IMR-90 (cell line): ENCODE measurements at regions not wholly inside any gene's neighbourhood (a gene's known extent, or its start where the extent isn't known, plus 50 kb on each side); places are given as distances from the start of the nearest gene placed in this dataset.

Experiments used
- ATAC-seq: fragments of 200-7000 bp; cut with Tn5 transposase; 2 replicates; pipeline ENCODE4 v1.9.1; 2020; ENCODE audit warnings: low read depth, mild to moderate bottlenecking, moderate library complexity
- BruUV-seq: library from RNA; stranded (reverse); fragments of 400-500 nt; replicated peaks from 2 replicates; lab custom pipeline; 2021; lab: Mats Ljungman, UMichigan
- CTCF ChIA-PET: fragments of 300-600 bp; formaldehyde crosslinking; extraction: SDS; loops from one replicate; lab custom pipeline; 2021; ENCODE audit warnings: antibody characterized with exemption; lab: Yijun Ruan, JAX
- POLR2A ChIA-PET: fragments of 300-600 bp; sonication (Branson Sonifier 250); formaldehyde crosslinking; loops from one replicate; lab custom pipeline; 2022; ENCODE audit warnings: antibody characterized with exemption; ENCODE audit not compliant: unreplicated experiment; lab: Charles Lee
- DNase-seq: peaks from one replicate; pipeline ENCODE4 v3.0.0; 2013
- H2AFZ ChIP-seq: replicated peaks from 2 replicates; pipeline ENCODE3; 2013; ENCODE audit warnings: low read length, mild to moderate bottlenecking; ENCODE audit not compliant: poor library complexity
- H2AK5ac ChIP-seq: 2 replicates; pipeline ENCODE4 v1.6.1; 2013; ENCODE audit warnings: low read depth, low read length, inconsistent platforms
- H2AK9ac ChIP-seq: replicated peaks from 2 replicates; pipeline ENCODE3; 2013; ENCODE audit warnings: mild to moderate bottlenecking, low read depth, low read length, moderate library complexity; ENCODE audit not compliant: poor library complexity
- H2BK120ac ChIP-seq: 2 replicates; pipeline ENCODE4 v1.6.1; 2013; ENCODE audit warnings: low read depth, low read length, inconsistent platforms
- H2BK15ac ChIP-seq: 3 replicates; pipeline ENCODE4 v1.6.1; 2013; ENCODE audit warnings: low read depth, low read length, inconsistent platforms
- H2BK20ac ChIP-seq: 2 replicates; pipeline ENCODE4 v1.6.1; 2013; ENCODE audit warnings: low read depth, mild to moderate bottlenecking, inconsistent platforms, low read length, moderate library complexity
- H2BK5ac ChIP-seq: 2 replicates; pipeline ENCODE4 v1.6.1; 2013; ENCODE audit warnings: mild to moderate bottlenecking, low read depth, low read length, inconsistent platforms; ENCODE audit not compliant: poor library complexity, severe bottlenecking
- H3K14ac ChIP-seq: replicated peaks from 2 replicates; pipeline ENCODE4 v1.6.1; 2013; ENCODE audit warnings: low read depth, low read length, inconsistent platforms
- H3K18ac ChIP-seq: 2 replicates; pipeline ENCODE4 v1.6.1; 2013; ENCODE audit warnings: low read depth, low read length, control low read depth
- H3K23ac ChIP-seq: 2 replicates; pipeline ENCODE4 v1.6.1; 2013; ENCODE audit warnings: low read depth, low read length, inconsistent platforms
- H3K27ac ChIP-seq: 2 replicates; pipeline ENCODE4 v1.5.1; 2013; ENCODE audit warnings: mild to moderate bottlenecking, control low read depth, low read length; ENCODE audit not compliant: insufficient read depth
- H3K27me3 ChIP-seq: 2 replicates; pipeline ENCODE4 v1.6.1; 2013; ENCODE audit warnings: low read length; ENCODE audit not compliant: control insufficient read depth, insufficient read depth
- H3K36me3 ChIP-seq: 2 replicates; pipeline ENCODE4 v1.6.1; 2013; ENCODE audit warnings: low read length, mixed read lengths; ENCODE audit not compliant: control insufficient read depth, insufficient read depth
- H3K4ac ChIP-seq: 2 replicates; pipeline ENCODE4 v1.6.1; 2013; ENCODE audit warnings: low read depth, low read length, inconsistent platforms
- H3K4me1 ChIP-seq: 2 replicates; pipeline ENCODE4 v1.6.1; 2013; ENCODE audit warnings: low read length, mixed read lengths; ENCODE audit not compliant: control insufficient read depth, insufficient read depth
- H3K4me2 ChIP-seq: 2 replicates; pipeline ENCODE4 v1.6.1; 2013; ENCODE audit warnings: low read depth, mild to moderate bottlenecking, control low read depth, low read length, moderate library complexity
- H3K4me3 ChIP-seq: 2 replicates; pipeline ENCODE4 v1.5.1; 2013; ENCODE audit warnings: low read depth, mild to moderate bottlenecking, control low read depth, low read length, moderate library complexity; ENCODE audit not compliant: insufficient read depth
- H3K56ac ChIP-seq: 2 replicates; pipeline ENCODE4 v1.6.1; 2013; ENCODE audit warnings: low read length, inconsistent platforms; ENCODE audit not compliant: insufficient read depth; ENCODE audit errors: extremely low read depth
- H3K79me1 ChIP-seq, 2 experiments: 2 replicates each; pipeline ENCODE4 v1.6.1; 2013; ENCODE audit warnings: low read length in 2 of 2, inconsistent platforms in 1 of 2, low read depth in 1 of 2
- H3K9ac ChIP-seq: 2 replicates; pipeline ENCODE4 v1.6.1; 2013; ENCODE audit warnings: low read depth, low read length, control low read depth
- H3K9me1 ChIP-seq: 2 replicates; pipeline ENCODE4 v1.6.1; 2013; ENCODE audit warnings: low read length, inconsistent platforms; ENCODE audit not compliant: insufficient read depth
- H3K9me3 ChIP-seq: 2 replicates; pipeline ENCODE4 v1.6.1; 2013; ENCODE audit warnings: low read length; ENCODE audit not compliant: control insufficient read depth, insufficient read depth
- H4K20me1 ChIP-seq: 2 replicates; pipeline ENCODE4 v1.6.1; 2013; ENCODE audit warnings: low read length, inconsistent platforms; ENCODE audit not compliant: insufficient read depth
- H4K5ac ChIP-seq: 2 replicates; pipeline ENCODE4 v1.6.1; 2013; ENCODE audit warnings: mild to moderate bottlenecking, low read depth, low read length, control low read depth
- H4K8ac ChIP-seq, 2 experiments: 2 replicates each; pipeline ENCODE4 v1.6.1; 2013; ENCODE audit warnings: low read depth in 2 of 2, low read length in 2 of 2, control low read depth in 1 of 2, inconsistent platforms in 1 of 2
- H4K91ac ChIP-seq: 2 replicates; pipeline ENCODE4 v1.6.1; 2013; ENCODE audit warnings: low read depth, low read length, inconsistent platforms; ENCODE audit not compliant: insufficient read depth
- BHLHE40 ChIP-seq: fragments of 150-350 bp; IDR thresholded peaks from 2 replicates; pipeline ENCODE4 v1.6.1; 2016; ENCODE audit warnings: mild to moderate bottlenecking, low read depth, low read length
- CEBPB ChIP-seq: IDR thresholded peaks from 2 replicates; pipeline ENCODE4 v1.6.1; 2012; ENCODE audit warnings: low read depth, low read length, improper control_type of control experiment
- CHD1 ChIP-seq: IDR thresholded peaks from 2 replicates; pipeline ENCODE4 v1.6.1; 2012; ENCODE audit warnings: low read depth, low read length, improper control_type of control experiment
- CTCF ChIP-seq: conservative IDR thresholded peaks from 2 replicates; pipeline ENCODE4 v1.5.1; 2012; ENCODE audit warnings: mild to moderate bottlenecking, low read depth, low read length, improper control_type of control experiment
- FOS ChIP-seq: fragments of 150-350 bp; IDR thresholded peaks from 2 replicates; pipeline ENCODE4 v1.6.1; 2016; ENCODE audit warnings: low read depth, low read length
- MAFK ChIP-seq: IDR thresholded peaks from 2 replicates; pipeline ENCODE4 v1.6.1; 2012; ENCODE audit warnings: low read depth, low read length, improper control_type of control experiment
- MAZ ChIP-seq: IDR thresholded peaks from 2 replicates; pipeline ENCODE4 v1.6.1; 2012; ENCODE audit warnings: low read depth, mild to moderate bottlenecking, low read length, improper control_type of control experiment, moderate library complexity, borderline replicate concordance
- MXI1 ChIP-seq: IDR thresholded peaks from 2 replicates; pipeline ENCODE4 v1.6.1; 2012; ENCODE audit warnings: low read depth, mild to moderate bottlenecking, low read length, moderate library complexity, borderline replicate concordance
- NFE2L2 ChIP-seq: fragments of 150-350 bp; IDR thresholded peaks from 2 replicates; pipeline ENCODE4 v1.6.1; 2016; ENCODE audit warnings: low read depth, mild to moderate bottlenecking, low read length
- POLR2A ChIP-seq: IDR thresholded peaks from 2 replicates; pipeline ENCODE4 v1.6.1; 2012; ENCODE audit warnings: mild to moderate bottlenecking, low read depth, low read length
- RAD21 ChIP-seq: IDR thresholded peaks from 2 replicates; pipeline ENCODE4 v1.6.1; 2012; ENCODE audit warnings: low read length, improper control_type of control experiment
- RCOR1 ChIP-seq: IDR thresholded peaks from 2 replicates; pipeline ENCODE4 v1.6.1; 2012; ENCODE audit warnings: mild to moderate bottlenecking, low read length, improper control_type of control experiment; ENCODE audit not compliant: insufficient replicate concordance
- RFX5 ChIP-seq: IDR thresholded peaks from 2 replicates; pipeline ENCODE4 v1.8.0; 2012; ENCODE audit warnings: low read depth, mild to moderate bottlenecking, low read length, moderate library complexity
- SMC3 ChIP-seq: fragments of 150-350 bp; IDR thresholded peaks from 2 replicates; pipeline ENCODE4 v1.6.1; 2016; ENCODE audit warnings: low read depth, mild to moderate bottlenecking, antibody characterized with exemption, low read length, moderate library complexity
- USF2 ChIP-seq: fragments of 150-350 bp; IDR thresholded peaks from 2 replicates; pipeline ENCODE4 v1.6.1; 2017; ENCODE audit warnings: mild to moderate bottlenecking, antibody characterized with exemption, low read length, low read depth
- WGBS, 2 experiments: methylation state at CpG; one replicate each; pipeline versions ENCODE4 v1.1.5 to v1.1.7; 2013; ENCODE audit warnings: missing lambda C conversion rate in 2 of 2; ENCODE audit not compliant: insufficient read length in 1 of 2; ENCODE audit errors: extremely low coverage in 2 of 2; 5-methylcytosine and 5-hydroxymethylcytosine counted together
- dilution Hi-C: fragments of 300-500 bp; cut with HindIII; formaldehyde crosslinking; loops from one replicate; pipeline ENCODE4 v1.14.3; 2018; ENCODE audit warnings: low sequenced_read_pairs; ENCODE audit not compliant: unreplicated experiment
- in situ Hi-C: fragments of 300-500 bp; cut with MboI; formaldehyde crosslinking; loops from 3 replicates; pipeline ENCODE4 v1.14.3; 2019; ENCODE audit warnings: low sequenced_read_pairs, inconsistent platforms, mixed read lengths
- intact Hi-C: fragments of 100-400 bp; cut with micrococcal nuclease; formaldehyde crosslinking; loops from 2 replicates; pipeline ENCODE4 v1.10.0; 2022
- TF ChIP-seq, protein P1 (sequence below): fragments of 150-350 bp; IDR thresholded peaks from 2 replicates; pipeline ENCODE4 v1.6.1; 2016; ENCODE audit warnings: low read depth, mild to moderate bottlenecking, low read length, moderate library complexity, borderline replicate concordance

DNA sequence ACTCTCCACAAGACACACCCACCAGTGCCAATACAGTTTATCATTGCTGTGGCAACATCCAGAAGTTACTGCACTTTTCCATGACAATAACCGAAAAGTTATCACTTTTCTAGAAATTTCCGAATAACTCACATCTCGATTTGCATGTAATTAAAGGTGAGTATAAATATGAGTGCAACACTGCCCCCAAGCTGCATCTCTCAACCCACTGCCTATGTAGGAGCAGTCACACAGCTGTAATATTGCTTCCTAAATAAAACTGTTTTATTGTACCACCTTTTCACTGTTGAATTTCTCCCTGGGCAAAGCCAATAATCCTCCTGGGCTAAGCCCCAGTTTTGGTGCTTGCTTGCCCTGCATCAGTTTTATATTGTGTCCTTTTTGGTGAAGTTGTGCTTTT lies 601.0 kb upstream of the EPHA6 start:
- no peak overlapping the region for H2BK20ac ChIP-seq
- no peaks in the 10 kb centered on the region for H3K4me1 ChIP-seq
- no peak overlapping the region for H2BK120ac ChIP-seq
- ChIA-PET POLR2A (no interaction called here), CTCF (no interaction called here)
- no CpG with 5 or more reads among the region's 3 CpGs for WGBS, 2 experiments
- H3K9me1 ChIP-seq: no peaks in the 10 kb centered on the region
- intact Hi-C loops (no loop called here), in situ Hi-C loops (no loop called here), dilution Hi-C loops (no loop called here)
- no peaks in the 10 kb centered on the region for H4K20me1 ChIP-seq
- no peak overlapping the region for H3K23ac ChIP-seq
- no peak overlapping the region for H4K5ac ChIP-seq
- no peak overlapping the region for H2AK9ac ChIP-seq
- no peak overlapping the region for H2BK5ac ChIP-seq
- H3K18ac ChIP-seq: no peak overlapping the region
- no peak overlapping the region for H4K91ac ChIP-seq
- DNase-seq: no peak
- peaks cover 1% of the 10 kb centered on the region; the same call in 1 of the 2 replicates for H3K9me3 ChIP-seq
- H3K4ac ChIP-seq: no peak overlapping the region
- no peak overlapping the region for H3K4me3 ChIP-seq
- no peak overlapping the region for H2BK15ac ChIP-seq
- no TSS peak for BruUV-seq
- H2AFZ ChIP-seq: no peak overlapping the region
- no peaks in the 10 kb centered on the region for H3K36me3 ChIP-seq
- H2AK5ac ChIP-seq: no peak overlapping the region
- no peaks in the 10 kb centered on the region for H3K27me3 ChIP-seq
- H3K27ac ChIP-seq: no peak overlapping the region
- no peak overlapping the region for H3K4me2 ChIP-seq
- no peak overlapping the region for H3K14ac ChIP-seq
- no peak for TF ChIP-seq NFE2L2
- TF ChIP-seq MXI1: no peak
- no peak for TF ChIP-seq CHD1
- TF ChIP-seq RAD21: no peak
- TF ChIP-seq RFX5: no peak
- TF ChIP-seq MAZ: no peak
- no peak for TF ChIP-seq MAFK
- TF ChIP-seq BHLHE40: no peak
- TF ChIP-seq RCOR1: no peak
- TF ChIP-seq USF2: no peak
- TF ChIP-seq FOS: no peak
- TF ChIP-seq, protein P1, sequence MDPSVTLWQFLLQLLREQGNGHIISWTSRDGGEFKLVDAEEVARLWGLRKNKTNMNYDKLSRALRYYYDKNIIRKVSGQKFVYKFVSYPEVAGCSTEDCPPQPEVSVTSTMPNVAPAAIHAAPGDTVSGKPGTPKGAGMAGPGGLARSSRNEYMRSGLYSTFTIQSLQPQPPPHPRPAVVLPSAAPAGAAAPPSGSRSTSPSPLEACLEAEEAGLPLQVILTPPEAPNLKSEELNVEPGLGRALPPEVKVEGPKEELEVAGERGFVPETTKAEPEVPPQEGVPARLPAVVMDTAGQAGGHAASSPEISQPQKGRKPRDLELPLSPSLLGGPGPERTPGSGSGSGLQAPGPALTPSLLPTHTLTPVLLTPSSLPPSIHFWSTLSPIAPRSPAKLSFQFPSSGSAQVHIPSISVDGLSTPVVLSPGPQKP: no peak
- TF ChIP-seq SMC3: no peak
- no peak for TF ChIP-seq POLR2A
- no peak for TF ChIP-seq CEBPB
- TF ChIP-seq CTCF: no peak
- no peak overlapping the region for H3K56ac ChIP-seq
- no peak overlapping the region for H3K9ac ChIP-seq
- H3K79me1 ChIP-seq: no peaks in the 10 kb centered on the region
- no peak overlapping the region for H4K8ac ChIP-seq
- ATAC-seq: no peak
